Upper lobe of left lung (tissue), 4 donors: ENCODE measurements at regions not wholly inside any gene's neighbourhood (a gene's known extent, or its start where the extent isn't known, plus 50 kb on each side); places are given as distances from the start of the nearest gene placed in this dataset.
"Not testable (repeated sequence)": the region's sequence is repeated elsewhere in the genome, so short reads cannot be mapped to it uniquely, and the experiment has no call there.

Experiments used
- EP300 ChIP-seq, 4 donors: sonication (generic); formaldehyde crosslinking; IDR thresholded peaks; one replicate each; pipeline ENCODE4 v1.5.1; 2017; ENCODE audit warnings: antibody characterized with exemption in 4 of 4, control low read depth in 2 of 4
- POLR2A ChIP-seq, 4 donors: fragments of 450-650 bp; IDR thresholded peaks; one replicate each; pipeline ENCODE4 v1.5.1; 2016 to 2017; ENCODE audit warnings: antibody characterized with exemption in 4 of 4, mild to moderate bottlenecking in 2 of 4
- POLR2AphosphoS5 ChIP-seq, 2 donors: sonication (generic); formaldehyde crosslinking; IDR thresholded peaks; one replicate each; pipeline ENCODE4 v1.5.1; 2017; ENCODE audit warnings: antibody characterized with exemption in 2 of 2
- TF ChIP-seq, protein P1 (sequence below), 6 experiments: fragments of 450-650 bp in 4 of 6; fragments of 200-600 bp in 2 of 6; sonication (generic) in 2 of 6; IDR thresholded peaks; one replicate each; pipeline ENCODE4 v1.5.1; 2016 to 2019; ENCODE audit warnings: antibody characterized with exemption in 6 of 6

DNA sequence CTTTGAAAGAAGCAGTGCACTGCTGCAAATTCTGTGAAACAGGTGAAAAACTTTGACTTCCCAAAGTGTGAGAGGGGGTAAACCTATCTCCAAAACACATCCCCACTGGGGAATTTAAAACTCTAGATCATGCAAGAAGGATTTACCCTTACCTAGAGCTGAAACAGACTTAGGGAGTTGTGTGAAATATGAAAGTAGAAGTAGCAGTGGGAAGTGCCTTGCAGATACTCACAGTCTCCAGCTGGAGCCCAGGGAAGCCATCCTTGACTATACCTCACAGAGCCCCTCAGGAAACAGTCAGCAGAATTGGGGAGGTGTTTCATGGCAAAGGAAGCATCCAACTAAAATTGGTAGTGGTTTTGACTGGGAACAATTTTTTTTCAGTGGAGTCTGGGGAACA, 185.5 kb downstream of the ZFY start:
- TF ChIP-seq, protein P1, sequence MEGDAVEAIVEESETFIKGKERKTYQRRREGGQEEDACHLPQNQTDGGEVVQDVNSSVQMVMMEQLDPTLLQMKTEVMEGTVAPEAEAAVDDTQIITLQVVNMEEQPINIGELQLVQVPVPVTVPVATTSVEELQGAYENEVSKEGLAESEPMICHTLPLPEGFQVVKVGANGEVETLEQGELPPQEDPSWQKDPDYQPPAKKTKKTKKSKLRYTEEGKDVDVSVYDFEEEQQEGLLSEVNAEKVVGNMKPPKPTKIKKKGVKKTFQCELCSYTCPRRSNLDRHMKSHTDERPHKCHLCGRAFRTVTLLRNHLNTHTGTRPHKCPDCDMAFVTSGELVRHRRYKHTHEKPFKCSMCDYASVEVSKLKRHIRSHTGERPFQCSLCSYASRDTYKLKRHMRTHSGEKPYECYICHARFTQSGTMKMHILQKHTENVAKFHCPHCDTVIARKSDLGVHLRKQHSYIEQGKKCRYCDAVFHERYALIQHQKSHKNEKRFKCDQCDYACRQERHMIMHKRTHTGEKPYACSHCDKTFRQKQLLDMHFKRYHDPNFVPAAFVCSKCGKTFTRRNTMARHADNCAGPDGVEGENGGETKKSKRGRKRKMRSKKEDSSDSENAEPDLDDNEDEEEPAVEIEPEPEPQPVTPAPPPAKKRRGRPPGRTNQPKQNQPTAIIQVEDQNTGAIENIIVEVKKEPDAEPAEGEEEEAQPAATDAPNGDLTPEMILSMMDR (IDR thresholded peaks at IDR 0.05), result not testable (repeated sequence)
- TF ChIP-seq POLR2A, POLR2AphosphoS5, EP300 (IDR thresholded peaks at IDR 0.05): not testable (repeated sequence)
